CD14-positive monocyte (primary cell): ENCODE measurements at regions not wholly inside any gene's neighbourhood (a gene's known extent, or its start where the extent isn't known, plus 50 kb on each side); places are given as distances from the start of the nearest gene placed in this dataset.
A peak's percentile ranks its signal among the peaks of the same experiment; 100 is the strongest.

Source experiments
- DNase-seq, 3 donors: peaks; one replicate each; pipeline ENCODE4 v3.0.0-alpha.2; 2011 to 2022
- H2AFZ ChIP-seq: 2 replicates; pipeline ENCODE4 v1.6.0; 2012; ENCODE audit warnings: mild to moderate bottlenecking, low read depth, low read length, inconsistent platforms; ENCODE audit not compliant: insufficient read depth, poor library complexity, severe bottlenecking
- H3K27ac ChIP-seq, 2 donors: 1 replicate in 1 of 2; 2 replicates in 1 of 2; pipeline ENCODE4 v1.5.1; 2012 to 2013; ENCODE audit warnings: low read length in 2 of 2, control low read depth in 1 of 2, inconsistent platforms in 1 of 2, low read depth in 1 of 2, mild to moderate bottlenecking in 1 of 2
- H3K27me3 ChIP-seq, 2 donors: one replicate each; pipeline versions ENCODE4 v1.6.0 to v1.6.1; 2011 to 2013; ENCODE audit warnings: low read length in 2 of 2; ENCODE audit not compliant: control insufficient read depth in 2 of 2, insufficient read depth in 2 of 2
- H3K36me3 ChIP-seq, 2 donors: replicated peaks in 1 of 2; 1 replicate in 1 of 2; 2 replicates in 1 of 2; pipeline versions ENCODE4 v1.5.1 to v1.6.1; 2012 to 2013; ENCODE audit warnings: low read length in 2 of 2, control low read depth in 1 of 2, inconsistent platforms in 1 of 2, mild to moderate bottlenecking in 1 of 2; ENCODE audit not compliant: insufficient read depth in 2 of 2, control insufficient read depth in 1 of 2
- H3K4me1 ChIP-seq, 2 donors: 1 replicate in 1 of 2; 2 replicates in 1 of 2; pipeline versions ENCODE4 v1.5.1 to v1.6.1; 2012 to 2013; ENCODE audit warnings: low read length in 2 of 2, control low read depth in 1 of 2, inconsistent platforms in 1 of 2, mild to moderate bottlenecking in 1 of 2, moderate library complexity in 1 of 2; ENCODE audit not compliant: insufficient read depth in 2 of 2, control insufficient read depth in 1 of 2
- H3K4me2 ChIP-seq: replicated peaks from 2 replicates; pipeline ENCODE3; 2012; ENCODE audit warnings: low read length, moderate library complexity, mild to moderate bottlenecking; ENCODE audit not compliant: poor library complexity, severe bottlenecking; ENCODE audit errors: extremely low read depth
- H3K4me3 ChIP-seq, 3 experiments: fragments of 200-600 bp in 1 of 3; sonication (generic) in 1 of 3; replicated peaks in 1 of 3; 1 replicate in 2 of 3; 2 replicates in 1 of 3; pipeline ENCODE4 v1.5.1; 2011 to 2013; ENCODE audit warnings: low read length in 3 of 3, mild to moderate bottlenecking in 3 of 3, control low read depth in 2 of 3, low read depth in 2 of 3, inconsistent platforms in 1 of 3, moderate library complexity in 1 of 3
- H3K79me2 ChIP-seq: 2 replicates; pipeline ENCODE4 v1.6.0; 2012; ENCODE audit warnings: mild to moderate bottlenecking, control low read depth, inconsistent platforms, low read length, moderate library complexity; ENCODE audit not compliant: insufficient read depth
- H3K9ac ChIP-seq: 2 replicates; pipeline ENCODE4 v1.6.0; 2017; ENCODE audit warnings: low read length, mild to moderate bottlenecking; ENCODE audit not compliant: insufficient read depth, poor library complexity, severe bottlenecking
- H3K9me3 ChIP-seq, 2 donors: replicated peaks in 1 of 2; 1 replicate in 1 of 2; 2 replicates in 1 of 2; pipeline versions ENCODE4 v1.5.1 to v1.6.1; 2012 to 2013; ENCODE audit warnings: low read length in 2 of 2, control low read depth in 1 of 2; ENCODE audit not compliant: control insufficient read depth in 1 of 2, insufficient read depth in 1 of 2
- H4K20me1 ChIP-seq: 2 replicates; pipeline ENCODE4 v1.6.0; 2012; ENCODE audit warnings: mild to moderate bottlenecking, low read length, control low read depth, moderate library complexity; ENCODE audit not compliant: insufficient read depth
- H3K27ac Mint-ChIP-seq, 7 donors: one replicate each; pipeline ENCODE4 v1.8.0; 2020; ENCODE audit warnings: mild to moderate bottlenecking in 7 of 7, mixed read lengths in 7 of 7, moderate library complexity in 6 of 7, inconsistent platforms in 2 of 7
- H3K27me3 Mint-ChIP-seq, 3 donors: one replicate each; pipeline ENCODE4 v1.8.0; 2021 to 2022; ENCODE audit warnings: low read depth in 3 of 3, mild to moderate bottlenecking in 3 of 3, mixed read lengths in 3 of 3, moderate library complexity in 3 of 3, inconsistent platforms in 1 of 3
- H3K36me3 Mint-ChIP-seq, 2 donors: one replicate each; pipeline ENCODE4 v1.8.0; 2020; ENCODE audit warnings: mixed read lengths in 2 of 2, inconsistent platforms in 1 of 2, mild to moderate bottlenecking in 1 of 2
- H3K4me1 Mint-ChIP-seq: one replicate; pipeline ENCODE4 v1.8.0; 2020; ENCODE audit warnings: mild to moderate bottlenecking, mixed read lengths
- H3K4me3 Mint-ChIP-seq, 2 donors: one replicate each; pipeline ENCODE4 v1.8.0; 2020; ENCODE audit warnings: mild to moderate bottlenecking in 2 of 2, mixed read lengths in 2 of 2, moderate library complexity in 1 of 2
- H3K9me3 Mint-ChIP-seq, 7 donors: one replicate each; pipeline ENCODE4 v1.8.0; 2020 to 2022; ENCODE audit warnings: mixed read lengths in 7 of 7, mild to moderate bottlenecking in 6 of 7, moderate library complexity in 6 of 7, inconsistent platforms in 2 of 7
- CTCF ChIP-seq: fragments of 200-600 bp; IDR thresholded peaks from one replicate; pipeline ENCODE4 v1.8.0; 2022; ENCODE audit warnings: antibody characterized with exemption, mild to moderate bottlenecking
- WGBS: methylation state at CpG from one replicate; pipeline ENCODE4 v1.1.5; 2013; ENCODE audit warnings: missing lambda C conversion rate; ENCODE audit not compliant: insufficient coverage; 5-methylcytosine and 5-hydroxymethylcytosine counted together
- intact Hi-C, 2 donors: fragments of 100-400 bp; cut with micrococcal nuclease; formaldehyde crosslinking; loops; one replicate each; pipeline versions ENCODE4 v1.15.0 to v1.15.1; 2023

- Mint-ChIP-seq H3K4me3 (no peak overlapping the region), H3K27me3 (peaks cover 10 to 16% (median 14%) of the 10 kb centered on the region in 3 donors), H3K9me3 (peaks cover 0 to 5% (median 3%) of the 10 kb centered on the region in 7 donors), H3K36me3 (no peaks in the 10 kb centered on the region), H3K4me1 (peaks cover 75% of the 10 kb centered on the region), H3K27ac (no peak overlapping the region)
- H3K4me1 ChIP-seq = peaks cover 55 to 61% of the 10 kb centered on the region in 2 donors
- H4K20me1 ChIP-seq = no peaks in the 10 kb centered on the region
- no peak overlapping the region for H3K9ac ChIP-seq
- no peak overlapping the region for H3K27ac ChIP-seq
- WGBS = 89% methylated on average over 3 of the region's 3 CpGs
- no peak for TF ChIP-seq CTCF
- no peak for DNase-seq
- no peak overlapping the region for H3K4me2 ChIP-seq
- no peaks in the 10 kb centered on the region for H3K9me3 ChIP-seq
- H3K36me3 ChIP-seq = no peaks in the 10 kb centered on the region
- no peak overlapping the region for H2AFZ ChIP-seq
- H3K4me3 ChIP-seq = no peak overlapping the region
- no peaks in the 10 kb centered on the region for H3K27me3 ChIP-seq
- H3K79me2 ChIP-seq = no peaks in the 10 kb centered on the region
- intact Hi-C loops = loop anchor here in 1 of 2 donors (5.0 kb wide), 2 partner anchors 52 to 98 kb away; no protein-coding TSS in a partner anchor
Observed at GRCh38 chr2:236970656-236971010, 115.1 kb upstream of the COPS8 start.

GRCh38 chr2:236971131-236971821 lies 114.4 kb upstream of the COPS8 start:
- Mint-ChIP-seq H3K9me3 (peaks cover 0 to 7% (median 3%) of the 10 kb centered on the region in 7 donors), H3K27ac (peak overlapping the region in 6 of 7 donors; percentile 24 to 93 (median 90)), H3K4me3 (peak overlapping the region in 1 of 2 donors; percentile 31), H3K27me3 (peaks cover 10 to 18% (median 14%) of the 10 kb centered on the region in 3 donors), H3K36me3 (no peaks in the 10 kb centered on the region), H3K4me1 (peaks cover 81% of the 10 kb centered on the region)
- H3K27ac ChIP-seq = peak overlapping the region; percentile 36 to 57
- H3K27me3 ChIP-seq = no peaks in the 10 kb centered on the region
- intact Hi-C loops = loop anchor here in 1 of 2 donors (5.0 kb wide), 2 partner anchors 51 to 99 kb away; no protein-coding TSS in a partner anchor
- DNase-seq = peak; percentile 55 to 86 (median 63)
- H3K4me1 ChIP-seq = peaks cover 61 to 68% of the 10 kb centered on the region in 2 donors
- H3K4me2 ChIP-seq = no peak overlapping the region
- H3K9ac ChIP-seq = no peak overlapping the region
- no peaks in the 10 kb centered on the region for H4K20me1 ChIP-seq
- H2AFZ ChIP-seq = no peak overlapping the region
- no peak for TF ChIP-seq CTCF
- H3K36me3 ChIP-seq = no peaks in the 10 kb centered on the region
- H3K79me2 ChIP-seq = no peaks in the 10 kb centered on the region
- no peak overlapping the region for H3K4me3 ChIP-seq
- H3K9me3 ChIP-seq = no peaks in the 10 kb centered on the region
- WGBS = 38% methylated on average over 10 of the region's 15 CpGs
